Type B pancreatic cell (in vitro differentiated cells): ENCODE measurements at regions not wholly inside any gene's neighbourhood (a gene's known extent, or its start where the extent isn't known, plus 50 kb on each side); places are given as distances from the start of the nearest gene placed in this dataset.

Experiments
- DNase-seq: peaks from one replicate; pipeline ENCODE4 v3.0.0; 2021; ENCODE audit warnings: mixed read lengths; ENCODE audit not compliant: unreplicated experiment; ENCODE audit errors: extremely low spot score
- H3K27ac Mint-ChIP-seq: 2 replicates; pipeline ENCODE4 v1.8.0; 2021; ENCODE audit warnings: mild to moderate bottlenecking, mixed read lengths
- H3K27me3 Mint-ChIP-seq: 2 replicates; pipeline ENCODE4 v1.8.0; 2021; ENCODE audit warnings: mixed read lengths
- H3K36me3 Mint-ChIP-seq: 2 replicates; pipeline ENCODE4 v1.8.0; 2021; ENCODE audit warnings: mixed read lengths
- H3K4me1 Mint-ChIP-seq: one replicate; pipeline ENCODE4 v1.8.0; 2021; ENCODE audit warnings: mixed read lengths; ENCODE audit not compliant: unreplicated experiment
- H3K4me3 Mint-ChIP-seq: 2 replicates; pipeline ENCODE4 v1.8.0; 2021; ENCODE audit warnings: mild to moderate bottlenecking, mixed read lengths
- H3K9me3 Mint-ChIP-seq: 2 replicates; pipeline ENCODE4 v1.8.0; 2021; ENCODE audit warnings: mixed read lengths
- TF ChIP-seq, protein P1 (sequence below): fragments of 200-600 bp; sonication (generic); conservative IDR thresholded peaks from 2 replicates; pipeline ENCODE4 v1.5.0; 2021; ENCODE audit warnings: antibody characterized with exemption, mild to moderate bottlenecking

DNA sequence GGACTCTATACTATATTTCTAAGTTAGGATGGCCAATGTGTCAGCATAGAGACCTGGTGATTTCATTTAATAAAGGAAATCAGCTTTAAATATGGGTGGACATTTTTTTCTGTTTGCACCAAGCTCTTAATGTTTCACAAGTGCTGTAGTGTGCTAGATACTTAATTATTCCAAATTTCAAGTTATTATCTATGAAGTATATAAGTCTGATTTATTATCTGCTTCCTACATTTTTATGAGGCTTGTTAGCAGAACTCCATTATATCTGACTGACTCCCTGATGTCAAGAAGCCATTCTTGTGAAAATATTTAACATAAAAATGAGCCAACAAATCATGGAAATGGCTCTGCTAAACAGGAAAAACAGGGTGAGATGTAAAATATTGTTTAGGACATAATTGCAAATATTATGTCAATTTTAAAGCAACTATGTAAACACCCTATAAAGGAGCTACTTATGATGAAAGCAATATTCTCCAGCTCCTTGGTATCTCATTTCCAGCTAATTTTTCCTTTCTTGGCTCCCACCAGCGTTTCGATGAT lies 1415.2 kb downstream of the GATA3 start:
- Mint-ChIP-seq H3K36me3 (no peaks in the 10 kb centered on the region), H3K27me3 (no peaks in the 10 kb centered on the region), H3K9me3 (no peaks in the 10 kb centered on the region), H3K4me1 (no peaks in the 10 kb centered on the region), H3K27ac (no peak overlapping the region), H3K4me3 (no peak overlapping the region)
- TF ChIP-seq, protein P1, sequence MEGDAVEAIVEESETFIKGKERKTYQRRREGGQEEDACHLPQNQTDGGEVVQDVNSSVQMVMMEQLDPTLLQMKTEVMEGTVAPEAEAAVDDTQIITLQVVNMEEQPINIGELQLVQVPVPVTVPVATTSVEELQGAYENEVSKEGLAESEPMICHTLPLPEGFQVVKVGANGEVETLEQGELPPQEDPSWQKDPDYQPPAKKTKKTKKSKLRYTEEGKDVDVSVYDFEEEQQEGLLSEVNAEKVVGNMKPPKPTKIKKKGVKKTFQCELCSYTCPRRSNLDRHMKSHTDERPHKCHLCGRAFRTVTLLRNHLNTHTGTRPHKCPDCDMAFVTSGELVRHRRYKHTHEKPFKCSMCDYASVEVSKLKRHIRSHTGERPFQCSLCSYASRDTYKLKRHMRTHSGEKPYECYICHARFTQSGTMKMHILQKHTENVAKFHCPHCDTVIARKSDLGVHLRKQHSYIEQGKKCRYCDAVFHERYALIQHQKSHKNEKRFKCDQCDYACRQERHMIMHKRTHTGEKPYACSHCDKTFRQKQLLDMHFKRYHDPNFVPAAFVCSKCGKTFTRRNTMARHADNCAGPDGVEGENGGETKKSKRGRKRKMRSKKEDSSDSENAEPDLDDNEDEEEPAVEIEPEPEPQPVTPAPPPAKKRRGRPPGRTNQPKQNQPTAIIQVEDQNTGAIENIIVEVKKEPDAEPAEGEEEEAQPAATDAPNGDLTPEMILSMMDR = no peak
- DNase-seq = no peak

DNA sequence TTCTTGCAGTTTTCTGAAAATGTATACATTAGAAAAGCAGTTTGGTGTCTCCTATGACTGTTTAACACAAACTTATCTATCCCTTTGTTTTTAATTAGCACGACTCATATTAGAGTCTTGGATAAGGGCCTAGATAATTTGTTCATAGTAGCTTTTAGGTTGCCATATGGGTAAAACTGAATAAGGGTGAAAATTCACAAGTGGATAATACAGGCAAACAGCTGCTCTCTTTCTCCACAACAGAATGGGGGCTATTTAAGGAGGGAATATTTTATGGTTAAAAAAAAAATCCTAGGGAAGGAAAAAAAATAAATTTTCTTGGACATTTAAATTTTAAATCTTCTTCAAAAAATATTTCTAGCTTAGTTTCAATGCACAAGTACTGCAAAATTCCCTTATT lies 1416.1 kb downstream of the GATA3 start:
- Mint-ChIP-seq H3K4me1 (no peaks in the 10 kb centered on the region), H3K9me3 (no peaks in the 10 kb centered on the region), H3K36me3 (no peaks in the 10 kb centered on the region), H3K27me3 (no peaks in the 10 kb centered on the region), H3K4me3 (no peak overlapping the region), H3K27ac (no peak overlapping the region)
- TF ChIP-seq, protein P1 = no peak
- DNase-seq = no peak

DNA sequence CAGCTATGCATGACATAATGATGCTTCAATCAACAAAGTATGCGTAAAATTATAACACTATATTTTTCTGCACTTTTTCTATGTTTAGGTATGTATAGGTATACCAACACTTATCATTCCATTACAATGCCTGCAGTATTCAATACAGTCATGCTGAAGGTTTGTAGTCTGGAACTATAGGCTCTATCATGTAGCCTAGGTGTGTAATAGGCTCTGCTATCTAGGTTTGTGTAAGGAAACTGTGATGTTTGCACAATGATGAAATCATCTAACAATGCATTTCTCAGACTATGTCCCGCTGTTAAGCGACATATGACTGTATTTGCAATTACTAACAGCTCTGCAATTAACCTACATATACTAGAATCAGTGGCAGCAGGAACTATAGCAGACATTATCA lies 1447.5 kb downstream of the GATA3 start:
- TF ChIP-seq, protein P1 = no peak
- Mint-ChIP-seq H3K27me3 (peaks cover 9% of the 10 kb centered on the region), H3K36me3 (no peaks in the 10 kb centered on the region), H3K9me3 (no peaks in the 10 kb centered on the region), H3K4me1 (no peaks in the 10 kb centered on the region), H3K27ac (no peak overlapping the region), H3K4me3 (no peak overlapping the region)
- no peak for DNase-seq

DNA sequence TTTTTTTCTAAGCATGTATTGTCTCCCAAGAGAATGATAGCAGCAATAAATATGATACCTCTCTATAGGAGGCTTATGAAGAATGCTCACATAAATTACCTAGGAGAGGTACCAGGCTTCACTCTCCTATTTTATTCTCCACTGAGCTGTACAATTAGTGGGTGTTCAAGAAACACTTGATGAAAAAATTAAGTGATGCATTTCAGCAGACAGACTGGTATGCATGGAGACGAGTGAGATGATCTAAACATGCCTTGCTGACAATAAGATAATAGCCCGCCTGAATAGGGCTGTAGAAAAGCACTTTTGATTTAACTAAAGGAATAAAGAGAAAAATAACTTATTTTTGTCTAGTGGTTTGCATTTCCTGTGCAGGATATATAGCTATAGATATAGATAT lies 1449.7 kb downstream of the GATA3 start:
- H3K4me1 Mint-ChIP-seq = no peaks in the 10 kb centered on the region
- H3K9me3 Mint-ChIP-seq = no peaks in the 10 kb centered on the region
- DNase-seq = no peak

GRCh38 chr10:9505546-9505945 lies 1451.1 kb downstream of the GATA3 start:
- H3K36me3 Mint-ChIP-seq = no peaks in the 10 kb centered on the region

More for the DNA sequence above, 1449.7 kb downstream of the GATA3 start:
- Mint-ChIP-seq H3K27me3 (peaks cover 11% of the 10 kb centered on the region), H3K27ac (no peak overlapping the region), H3K36me3 (no peaks in the 10 kb centered on the region), H3K4me3 (no peak overlapping the region)
- TF ChIP-seq, protein P1 = no peak

More at GRCh38 chr10:9505546-9505945, 1451.1 kb downstream of the GATA3 start:
- no peaks in the 10 kb centered on the region for H3K9me3 Mint-ChIP-seq
- H3K4me1 Mint-ChIP-seq = no peaks in the 10 kb centered on the region
- no peak for DNase-seq
- TF ChIP-seq, protein P1 = no peak
- H3K4me3 Mint-ChIP-seq = no peak overlapping the region
- peaks cover 8% of the 10 kb centered on the region for H3K27me3 Mint-ChIP-seq
- no peak overlapping the region for H3K27ac Mint-ChIP-seq
